Upper lobe of left lung (tissue), 4 donors: ENCODE measurements at regions not wholly inside any gene's neighbourhood (a gene's known extent, or its start where the extent isn't known, plus 50 kb on each side); places are given as distances from the start of the nearest gene placed in this dataset.

Experiments used
- CTCF ChIP-seq, 6 experiments: fragments of 450-650 bp in 4 of 6; fragments of 200-600 bp in 2 of 6; sonication (generic) in 2 of 6; IDR thresholded peaks; one replicate each; pipeline ENCODE4 v1.5.1; 2016 to 2019; ENCODE audit warnings: antibody characterized with exemption in 6 of 6
- EP300 ChIP-seq, 4 donors: sonication (generic); formaldehyde crosslinking; IDR thresholded peaks; one replicate each; pipeline ENCODE4 v1.5.1; 2017; ENCODE audit warnings: antibody characterized with exemption in 4 of 4, control low read depth in 2 of 4
- POLR2A ChIP-seq, 4 donors: fragments of 450-650 bp; IDR thresholded peaks; one replicate each; pipeline ENCODE4 v1.5.1; 2016 to 2017; ENCODE audit warnings: antibody characterized with exemption in 4 of 4, mild to moderate bottlenecking in 2 of 4
- POLR2AphosphoS5 ChIP-seq, 2 donors: sonication (generic); formaldehyde crosslinking; IDR thresholded peaks; one replicate each; pipeline ENCODE4 v1.5.1; 2017; ENCODE audit warnings: antibody characterized with exemption in 2 of 2

- TF ChIP-seq CTCF (IDR thresholded peaks at IDR 0.05) = peak in 2 of 6 experiments; percentile 38 to 54
- TF ChIP-seq POLR2A (IDR thresholded peaks at IDR 0.05) = no peak
- TF ChIP-seq POLR2AphosphoS5 (IDR thresholded peaks at IDR 0.05) = no peak
- no peak for TF ChIP-seq EP300 (IDR thresholded peaks at IDR 0.05)
Observed at GRCh38 chr13:105410602-105411001, 1124.9 kb downstream of the EFNB2 start.
